Bone marrow (tissue), 2 donors: ENCODE measurements at regions not wholly inside any gene's neighbourhood (a gene's known extent, or its start where the extent isn't known, plus 50 kb on each side); places are given as distances from the start of the nearest gene placed in this dataset.
"Not testable (repeated sequence)": the region's sequence is repeated elsewhere in the genome, so short reads cannot be mapped to it uniquely, and the experiment has no call there.

ENCODE experiments used
- DNase-seq, 2 donors: peaks; one replicate each; lab custom pipeline; 2025; lab: John Stamatoyannopoulos, UW

DNA sequence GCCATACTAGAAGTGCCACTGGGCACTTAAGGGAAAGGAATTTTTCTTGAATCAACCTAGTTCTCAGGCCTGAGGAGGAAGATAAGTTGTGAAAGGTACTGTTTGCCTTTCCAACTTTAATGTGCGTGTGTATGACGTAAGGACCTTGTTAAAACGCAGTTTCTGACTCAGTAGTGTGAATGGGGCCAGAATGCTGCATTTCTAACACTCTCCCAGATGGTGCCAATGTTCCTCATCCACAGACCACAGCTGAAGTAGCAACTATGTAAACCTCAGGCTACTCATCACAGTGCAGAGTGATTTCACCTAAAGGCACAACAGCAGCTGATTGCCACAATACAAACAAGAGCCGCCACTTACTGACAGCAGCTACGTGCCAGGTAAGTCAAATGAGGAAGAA, 103.6 kb downstream of the OTOL1 start:
- DNase-seq: no peak

DNA sequence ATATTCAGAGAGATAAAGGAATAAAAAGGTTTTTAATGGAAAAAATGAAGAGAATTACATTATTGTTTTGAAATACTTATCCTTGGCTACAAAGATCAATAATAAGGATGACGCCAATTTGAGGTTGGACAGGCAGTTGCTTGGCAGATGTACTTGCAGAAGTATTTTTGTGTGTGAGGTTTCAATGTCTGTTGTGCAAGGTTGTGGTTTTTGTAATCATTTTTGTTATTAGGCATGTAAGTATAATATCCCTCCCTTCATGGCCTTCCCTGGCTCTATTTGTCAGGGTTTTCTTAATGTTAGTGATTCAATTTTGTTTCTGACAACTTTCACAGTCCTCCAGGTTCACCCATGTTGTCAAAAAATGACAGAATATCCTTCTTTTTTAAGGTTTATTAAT, 105.9 kb downstream of the OTOL1 start:
- DNase-seq: no peak

DNA sequence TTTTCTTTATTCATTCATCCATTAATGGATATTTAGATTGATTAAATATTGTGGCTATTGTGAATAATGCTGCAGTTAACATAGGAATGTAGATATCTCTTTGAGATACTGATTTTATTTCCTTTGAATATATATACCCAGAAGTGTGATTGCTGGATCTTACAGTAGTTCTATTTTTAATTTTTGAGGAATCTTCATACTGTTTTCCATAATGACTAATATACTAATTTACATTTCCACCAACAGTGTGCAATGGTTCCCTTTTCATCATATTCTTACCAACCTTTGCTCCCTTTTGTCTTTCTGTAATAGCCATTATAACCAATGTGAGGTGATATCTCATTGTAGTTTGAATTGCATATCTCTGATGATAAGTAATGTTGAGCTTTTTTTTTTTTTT, 106.3 kb downstream of the OTOL1 start:
- DNase-seq: no peak

DNA sequence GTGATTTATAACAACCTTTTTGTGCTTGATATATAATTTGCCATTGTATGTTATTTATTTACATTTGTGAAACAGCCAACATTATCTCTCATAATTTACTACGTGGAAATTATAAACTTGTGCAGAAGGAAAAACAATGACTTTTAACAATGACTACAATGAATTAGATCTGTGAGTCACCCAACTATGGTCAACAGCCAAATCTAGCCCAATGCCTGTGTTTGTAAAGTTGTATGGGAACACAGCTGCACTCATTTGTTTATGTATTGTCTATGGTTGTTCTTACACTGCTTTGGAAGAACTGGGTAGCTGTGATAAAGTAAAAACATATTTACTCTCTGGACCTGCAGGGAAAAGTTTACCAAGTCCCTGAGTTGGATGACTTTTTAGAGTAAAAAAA, 110.4 kb downstream of the OTOL1 start:
- no peak for DNase-seq

DNA sequence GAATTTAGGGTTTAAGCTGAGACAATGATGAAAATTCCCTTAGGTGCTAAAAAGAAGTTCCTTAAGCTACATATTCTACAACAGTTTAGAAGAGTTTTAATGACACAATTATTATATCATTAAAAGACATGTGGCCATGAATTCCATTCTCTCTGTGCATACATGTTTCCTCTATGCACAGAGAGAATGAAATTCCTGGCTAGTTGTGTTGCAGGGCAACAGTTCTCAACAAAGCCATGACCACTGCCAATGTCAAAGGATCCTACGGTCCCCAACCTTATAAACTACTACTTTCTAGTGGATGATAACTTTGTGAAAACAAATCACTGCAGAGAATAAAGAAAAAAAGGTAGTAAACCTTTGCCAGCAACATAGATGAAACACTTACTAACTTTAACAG, 122.7 kb downstream of the OTOL1 start:
- DNase-seq: no peak

DNA sequence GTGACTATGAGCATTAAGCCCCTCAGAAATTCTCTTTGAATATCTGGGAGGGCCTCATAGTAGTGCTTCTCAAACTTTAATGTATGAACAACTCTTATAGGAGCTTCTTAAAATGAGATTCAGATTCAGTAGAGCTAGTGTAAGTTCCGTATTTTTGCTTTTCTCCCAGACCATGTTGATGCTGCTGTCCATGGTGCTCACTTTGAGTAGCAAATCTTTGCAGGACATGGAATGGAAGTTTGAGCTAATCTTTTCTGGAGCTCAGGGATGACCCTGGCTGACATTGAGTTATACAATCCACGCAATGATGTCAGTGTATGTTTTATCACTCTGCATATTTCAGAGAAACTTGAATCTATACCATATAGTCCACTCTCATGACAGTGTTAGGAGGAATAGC, 134.2 kb downstream of the OTOL1 start:
- DNase-seq: no peak

DNA sequence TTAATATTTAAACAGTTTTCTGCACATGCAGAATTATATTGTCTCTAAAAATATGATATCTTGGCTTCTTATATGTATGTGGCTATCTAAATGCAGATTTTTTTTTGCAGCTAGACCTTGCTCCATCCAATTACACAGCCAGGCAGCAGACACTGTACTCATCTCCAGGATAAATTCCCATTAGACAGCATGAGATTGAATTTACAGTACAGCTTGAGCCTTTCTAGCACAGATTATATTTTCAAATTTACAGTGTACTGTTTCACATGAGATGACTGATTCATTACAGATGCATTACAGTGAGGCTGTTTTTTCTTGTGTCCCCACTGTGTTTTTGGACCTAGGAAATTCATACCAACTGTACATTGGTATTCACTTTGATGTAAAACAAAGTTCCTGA, 134.9 kb downstream of the OTOL1 start:
- no peak for DNase-seq

DNA sequence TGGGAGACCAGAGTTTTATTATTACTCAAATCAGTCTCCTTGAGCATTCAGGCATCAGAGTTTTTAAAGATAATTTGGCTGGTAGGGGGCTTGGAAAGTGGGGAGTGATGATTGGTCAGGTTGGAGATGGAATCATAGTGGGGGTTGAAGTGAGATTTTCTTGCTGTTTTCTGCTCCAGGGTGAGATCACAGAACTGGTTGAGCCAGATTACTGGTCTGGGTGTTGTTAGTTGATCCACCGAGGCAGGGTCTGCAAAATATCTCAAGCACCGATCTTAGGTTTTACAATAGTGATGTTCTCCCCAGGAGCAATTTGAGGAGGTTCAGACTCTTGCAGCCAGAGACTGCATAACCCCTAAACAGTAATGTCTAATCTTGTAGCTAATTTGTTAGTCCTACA, 141.0 kb downstream of the OTOL1 start:
- no peak for DNase-seq

DNA sequence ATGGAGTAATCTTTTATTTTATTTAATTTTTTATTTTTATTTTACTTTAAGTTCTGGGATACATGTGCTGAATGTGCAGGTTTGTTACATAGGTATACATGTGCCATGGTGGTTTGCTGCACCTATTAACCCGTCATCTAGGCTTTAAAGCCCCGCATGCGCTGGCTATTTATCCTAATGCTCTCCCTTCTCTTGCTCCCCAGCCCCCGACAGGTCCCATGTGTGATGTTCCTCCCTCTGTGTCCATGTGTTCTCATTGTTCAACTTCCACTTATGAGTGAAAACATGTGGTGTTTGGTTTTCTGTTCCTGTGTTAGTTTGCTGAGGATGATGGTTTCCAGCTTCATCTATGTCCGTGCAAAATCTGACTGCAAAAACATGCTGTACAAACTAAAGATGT, 142.5 kb downstream of the OTOL1 start:
- DNase-seq: not testable (repeated sequence)

DNA sequence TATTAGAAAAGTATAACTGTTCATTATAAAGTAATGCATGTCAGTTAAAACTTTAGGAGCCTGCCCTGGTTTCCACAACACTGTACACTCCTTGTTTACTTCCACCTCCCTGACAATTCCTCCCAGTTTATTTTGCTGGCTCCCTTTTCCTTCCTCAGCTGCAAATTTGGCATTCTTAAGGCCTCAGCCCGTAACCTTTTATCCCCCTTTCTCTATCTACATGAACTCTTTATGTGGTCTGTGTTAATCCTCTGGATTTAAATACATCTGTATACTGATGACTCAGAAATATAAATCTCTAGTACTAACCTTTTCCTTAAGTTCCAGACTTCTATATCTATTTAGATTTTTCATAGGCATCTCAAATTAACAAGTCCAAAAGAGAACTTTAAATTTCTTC, 143.6 kb downstream of the OTOL1 start:
- DNase-seq: no peak

DNA sequence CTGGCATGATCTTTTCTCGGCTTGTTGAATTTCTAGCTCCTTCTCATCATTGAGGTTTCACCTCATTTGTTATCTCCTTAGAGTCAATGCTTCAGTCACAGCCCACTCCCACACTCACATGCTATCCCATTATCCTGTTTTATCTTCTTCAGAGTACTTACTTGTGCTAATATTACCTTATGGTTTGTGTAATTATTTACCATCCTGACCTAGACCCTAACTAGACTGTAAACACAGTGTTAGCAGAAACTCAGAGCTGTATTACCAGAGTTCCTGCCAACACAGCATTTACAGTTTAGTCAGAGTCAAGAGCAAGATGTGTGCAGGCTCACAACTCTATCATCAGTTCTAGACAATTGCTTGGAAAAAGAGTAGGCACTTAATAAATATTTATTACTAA, 144.7 kb downstream of the OTOL1 start:
- no peak for DNase-seq

DNA sequence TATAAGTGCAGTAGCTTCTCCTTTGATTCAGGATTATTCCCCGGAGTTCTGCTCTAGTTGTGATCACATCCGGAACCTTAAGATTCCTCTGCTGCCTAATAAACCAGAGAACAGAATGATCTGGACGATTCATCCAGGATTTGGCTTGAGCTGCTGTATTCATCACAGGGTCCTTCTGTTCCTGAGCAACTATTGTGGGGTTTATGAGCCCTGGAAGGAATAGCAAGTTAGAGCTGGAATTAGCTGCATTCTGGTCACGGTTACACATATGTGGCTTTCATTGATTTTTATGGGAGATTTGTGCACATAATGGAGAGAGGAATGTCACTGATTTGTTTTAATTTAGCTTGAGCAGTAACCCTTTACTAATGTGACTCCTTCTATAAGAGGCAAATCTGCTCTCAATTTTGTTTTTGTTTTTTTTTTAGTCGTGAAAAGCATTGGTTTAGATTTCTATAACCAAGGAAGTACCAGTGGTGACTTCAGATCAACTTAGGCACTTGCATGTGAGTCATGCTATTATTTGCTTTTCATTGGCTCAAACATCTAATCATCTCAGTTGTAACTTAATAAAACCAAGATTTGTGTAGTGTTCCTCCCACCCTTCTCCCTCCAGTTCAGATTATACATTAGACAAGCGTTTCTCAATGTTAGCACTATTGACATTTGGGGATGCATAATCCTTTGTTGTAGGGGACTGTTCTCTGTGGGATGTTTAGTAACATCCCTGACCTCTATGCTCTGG, 148.5 kb downstream of the OTOL1 start:
- DNase-seq: no peak

DNA sequence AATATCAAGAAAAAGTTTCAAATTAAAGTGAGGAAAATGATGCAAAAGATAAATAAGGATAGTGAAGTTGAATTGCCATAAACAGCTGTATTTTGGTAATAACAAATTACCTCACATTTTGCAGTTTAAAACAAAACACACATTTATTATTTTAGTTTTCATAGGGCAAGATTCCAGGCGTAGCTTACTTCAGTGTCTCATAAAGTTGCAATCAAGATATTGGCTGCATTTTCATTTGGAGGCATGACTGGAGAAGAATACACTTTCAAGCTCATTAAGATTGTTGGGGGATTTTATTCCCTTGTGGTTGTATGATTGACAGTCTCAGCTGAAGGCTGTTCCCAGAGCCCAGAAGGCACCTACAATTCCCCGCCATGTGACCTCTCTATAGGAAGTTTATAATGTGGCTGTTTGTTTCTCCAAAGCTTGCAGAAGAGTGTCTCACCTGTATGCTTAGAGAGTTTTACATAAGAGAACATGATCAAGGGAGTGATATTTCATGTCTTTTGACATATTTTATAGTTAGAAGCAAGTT, 151.4 kb downstream of the OTOL1 start:
- no peak for DNase-seq

DNA sequence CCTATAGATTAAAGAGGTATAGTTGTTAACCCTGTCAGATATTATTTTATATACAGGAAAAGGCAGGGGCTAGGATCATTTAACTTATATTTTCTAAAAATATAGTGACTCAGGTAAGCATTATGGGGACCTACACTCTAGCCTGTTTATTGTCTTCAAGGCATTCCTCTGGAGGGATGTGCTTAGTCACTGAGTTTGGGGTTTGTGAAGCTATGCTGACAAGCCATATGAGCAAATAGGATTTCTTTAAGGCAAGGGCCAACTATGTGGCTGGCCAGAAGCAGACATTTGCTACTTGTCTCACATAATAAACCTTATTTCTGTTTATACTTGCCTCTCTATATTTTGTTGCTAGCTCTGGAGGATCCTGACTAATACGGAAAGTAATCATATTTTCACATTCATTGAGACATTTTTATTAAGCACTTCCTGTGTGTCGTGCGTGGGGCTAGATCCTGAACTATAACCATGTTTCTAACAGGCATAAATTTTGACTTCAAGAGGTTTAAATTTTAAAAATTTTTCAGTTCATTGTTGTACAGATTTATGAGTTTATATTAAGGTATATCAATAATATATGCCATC, 153.4 kb downstream of the OTOL1 start:
- DNase-seq: no peak

DNA sequence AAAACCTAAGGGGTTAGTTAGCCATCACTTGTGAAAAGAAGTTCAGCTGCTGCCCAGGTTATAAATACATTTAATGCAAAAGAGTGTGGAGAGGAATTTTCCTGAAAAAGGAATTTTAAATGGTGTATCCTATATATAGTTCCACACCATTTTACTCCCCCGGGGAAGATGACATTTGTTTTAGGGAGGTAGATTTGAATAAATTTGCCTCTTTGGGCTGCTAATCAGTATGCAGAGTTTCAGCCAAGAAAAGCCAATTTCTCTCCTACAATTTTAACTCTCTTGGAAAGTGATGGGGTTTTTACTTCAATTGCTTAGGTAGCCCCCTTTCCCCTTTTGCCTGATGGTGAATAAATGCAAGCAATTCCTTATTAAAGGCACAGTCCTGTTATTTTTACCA, 161.2 kb downstream of the OTOL1 start:
- no peak for DNase-seq

DNA sequence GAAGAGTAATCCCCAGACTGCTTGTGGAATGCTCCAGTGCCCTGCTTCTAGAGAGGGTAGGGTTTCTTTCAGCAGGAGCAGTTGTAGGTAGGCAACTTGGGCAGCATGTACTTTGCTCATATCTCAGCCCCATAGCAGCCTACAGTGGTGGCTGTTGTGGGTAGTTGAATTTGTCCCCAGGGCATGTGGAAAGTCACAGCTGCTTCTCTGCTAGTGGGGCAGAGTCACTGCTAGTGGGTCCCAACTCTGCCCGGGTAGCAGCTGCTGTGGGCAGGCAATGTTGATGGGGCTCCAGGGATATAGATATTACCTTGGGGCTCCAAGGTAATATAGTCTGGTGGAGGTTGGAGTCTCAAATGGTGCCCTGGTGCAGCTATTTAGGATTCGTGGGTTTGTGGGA, 174.5 kb downstream of the OTOL1 start:
- no peak for DNase-seq

DNA sequence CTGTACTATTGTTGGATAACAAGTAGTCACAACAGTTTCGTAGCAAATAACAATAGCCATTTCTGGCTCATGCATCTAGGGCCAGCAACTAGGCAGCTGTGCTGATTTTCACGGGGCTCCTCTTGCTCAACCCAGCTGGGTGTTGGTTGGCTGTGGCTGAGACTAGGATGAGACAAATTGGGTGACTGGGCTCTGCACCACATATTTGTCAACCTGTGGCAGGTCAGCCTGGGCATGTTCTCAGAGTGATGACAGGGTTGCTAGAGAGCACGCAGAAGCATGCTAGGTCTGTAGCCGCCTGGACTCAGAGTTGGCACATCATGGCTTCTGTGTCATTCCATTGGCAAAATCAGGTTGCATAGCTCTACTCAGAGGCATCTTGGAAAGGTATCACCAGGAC, 175.9 kb downstream of the OTOL1 start:
- DNase-seq: no peak

DNA sequence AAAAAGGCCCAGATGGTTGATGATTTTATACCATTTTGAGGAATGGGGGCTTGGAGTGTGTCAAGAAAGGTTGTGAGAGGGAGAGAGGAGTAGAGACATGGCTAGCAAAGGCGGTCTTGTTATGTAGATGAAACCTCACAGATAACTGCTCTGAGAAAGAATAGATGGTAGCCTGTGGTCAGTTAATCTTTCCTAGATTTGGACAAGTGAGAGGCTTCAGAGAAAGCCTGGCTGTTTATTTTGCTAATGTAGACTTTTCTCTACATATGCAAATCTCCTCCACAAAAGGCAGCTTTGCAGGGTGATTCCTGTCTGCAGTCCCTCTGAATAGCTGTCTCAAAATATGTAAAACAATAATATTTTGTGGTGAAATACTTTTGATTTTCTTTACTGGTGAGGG, 177.3 kb downstream of the OTOL1 start:
- DNase-seq: no peak

DNA sequence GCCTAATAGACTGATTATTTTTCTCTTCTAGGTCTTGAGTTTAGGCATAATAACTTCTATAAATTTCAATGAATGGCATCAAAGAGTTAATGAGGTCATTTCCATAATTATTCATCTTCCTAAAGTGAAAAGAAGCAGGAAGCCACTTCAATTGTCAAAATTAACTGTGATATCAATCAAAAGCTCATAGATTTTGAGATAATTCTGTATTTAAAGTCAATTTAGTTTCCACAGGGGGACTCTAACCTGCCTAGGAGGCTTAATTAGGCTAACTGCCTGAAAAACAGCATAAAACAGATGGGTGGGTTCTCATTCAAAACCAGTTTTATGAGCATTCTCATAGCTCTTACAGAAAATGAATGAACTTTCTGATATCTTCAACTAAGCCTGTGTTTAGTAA, 177.8 kb downstream of the OTOL1 start:
- no peak for DNase-seq

DNA sequence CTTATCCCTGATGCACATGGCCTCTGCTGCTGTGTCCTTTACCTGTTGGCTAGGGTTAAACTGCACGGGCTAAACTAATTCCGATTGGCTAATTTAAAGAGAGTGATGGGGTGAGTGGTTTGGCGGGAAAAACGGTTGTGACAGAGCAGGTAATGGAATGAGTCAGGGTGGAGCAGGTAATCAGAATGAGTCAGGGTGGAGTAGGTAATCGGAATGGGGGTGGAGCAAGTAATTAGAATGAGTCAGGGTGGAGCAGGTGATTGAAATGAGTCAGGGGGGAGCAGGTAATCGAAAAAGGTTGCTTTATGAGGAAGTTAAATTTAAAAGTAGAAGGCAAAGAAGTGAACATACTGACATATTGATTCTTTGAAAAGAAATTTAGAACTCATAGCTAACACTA, 185.2 kb downstream of the OTOL1 start:
- DNase-seq: not testable (repeated sequence)

DNA sequence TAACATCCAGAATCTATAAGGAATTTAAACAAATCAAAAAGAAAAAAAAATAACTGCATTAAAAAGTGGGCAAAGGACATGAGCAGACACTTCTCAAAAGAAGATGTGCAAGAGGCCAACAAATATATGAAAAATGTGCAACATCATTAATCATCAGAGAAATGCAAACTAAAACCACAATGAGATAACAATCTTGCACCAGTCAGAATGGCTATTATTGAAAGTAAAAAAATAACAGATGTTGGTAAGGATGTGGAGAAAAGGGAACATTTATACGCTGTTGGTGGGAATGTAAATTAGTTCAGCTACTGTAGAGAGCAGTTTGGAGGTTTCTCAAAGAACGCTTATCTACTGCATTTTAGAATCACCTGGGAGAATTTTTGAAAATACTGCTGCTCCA, 186.1 kb downstream of the OTOL1 start:
- peak in 1 of 2 donors; percentile 72 for DNase-seq

DNA sequence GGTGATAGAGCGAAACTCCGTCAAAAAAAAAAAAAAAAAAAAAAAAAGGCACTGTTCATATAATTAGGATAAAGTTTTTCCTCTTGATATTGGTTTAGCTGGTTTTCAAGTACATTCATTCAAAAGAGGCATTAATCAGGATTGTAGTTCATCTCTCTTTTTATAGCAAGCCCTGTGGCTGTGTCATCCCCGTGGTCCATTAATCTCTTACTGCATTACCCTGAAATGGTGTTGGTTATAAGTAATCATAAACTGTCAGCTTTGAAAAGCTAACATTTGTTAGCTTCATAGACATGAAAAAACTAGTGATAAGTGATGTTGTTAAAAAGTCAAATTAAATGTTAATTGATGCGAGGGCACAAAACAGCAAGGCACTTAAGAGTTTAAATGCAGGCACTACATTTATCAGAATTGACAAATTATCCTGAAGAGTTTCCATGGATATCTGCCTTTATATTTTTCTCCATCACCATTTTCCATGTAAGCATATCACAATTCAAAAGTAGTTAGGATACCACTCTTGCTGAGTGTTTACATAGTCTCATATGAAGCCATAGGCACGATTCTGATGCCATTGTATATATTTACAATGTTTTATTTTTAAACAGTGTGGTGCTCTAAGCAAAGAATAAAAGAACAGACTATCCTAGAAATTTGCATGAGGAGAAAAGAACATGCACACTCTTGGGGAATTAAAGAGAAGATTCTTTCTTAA, 193.1 kb downstream of the OTOL1 start:
- DNase-seq: no peak

DNA sequence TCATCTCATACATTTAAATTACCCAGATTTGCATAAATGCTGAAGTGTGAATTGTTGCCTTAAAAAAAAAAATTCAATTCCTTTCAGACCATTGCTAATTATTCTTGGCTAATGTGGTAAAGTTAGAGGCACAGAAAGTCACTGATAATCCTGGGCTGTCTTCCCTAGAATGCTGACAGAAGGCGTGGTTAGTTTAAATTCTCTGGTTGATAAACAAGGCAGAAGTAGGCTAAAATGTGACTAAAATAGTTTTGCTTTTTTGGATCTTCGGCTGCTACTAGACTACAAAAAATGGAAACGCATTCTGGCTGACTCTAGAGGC, 193.7 kb downstream of the OTOL1 start:
- no peak for DNase-seq
